ENCODE measurements at regions not wholly inside any gene's neighbourhood (a gene's known extent, or its start where the extent isn't known, plus 50 kb on each side); places are given as distances from the start of the nearest gene placed in this dataset.

GRCh38 chr1:116256286-116256649, 116.8 kb upstream of the ATP1A1 start:
- intact Hi-C loops (cut with DNase I), result no loop called here
- no peak overlapping the region for H3K4me3 ChIP-seq
- H3K27me3 ChIP-seq, result peaks cover 0 to 4% (median 0%) of the 10 kb centered on the region in 4 donors
- 67% methylated on average over 2 of the region's 2 CpGs for WGBS
- no peaks in the 10 kb centered on the region for H3K4me1 ChIP-seq
- no peaks in the 10 kb centered on the region for H3K36me3 ChIP-seq
- TF ChIP-seq POLR2A (IDR thresholded peaks at IDR 0.05; ENCODE audit: low read depth), result no peak
- TF ChIP-seq EP300 (IDR thresholded peaks at IDR 0.05), result no peak
- TF ChIP-seq, protein P1, sequence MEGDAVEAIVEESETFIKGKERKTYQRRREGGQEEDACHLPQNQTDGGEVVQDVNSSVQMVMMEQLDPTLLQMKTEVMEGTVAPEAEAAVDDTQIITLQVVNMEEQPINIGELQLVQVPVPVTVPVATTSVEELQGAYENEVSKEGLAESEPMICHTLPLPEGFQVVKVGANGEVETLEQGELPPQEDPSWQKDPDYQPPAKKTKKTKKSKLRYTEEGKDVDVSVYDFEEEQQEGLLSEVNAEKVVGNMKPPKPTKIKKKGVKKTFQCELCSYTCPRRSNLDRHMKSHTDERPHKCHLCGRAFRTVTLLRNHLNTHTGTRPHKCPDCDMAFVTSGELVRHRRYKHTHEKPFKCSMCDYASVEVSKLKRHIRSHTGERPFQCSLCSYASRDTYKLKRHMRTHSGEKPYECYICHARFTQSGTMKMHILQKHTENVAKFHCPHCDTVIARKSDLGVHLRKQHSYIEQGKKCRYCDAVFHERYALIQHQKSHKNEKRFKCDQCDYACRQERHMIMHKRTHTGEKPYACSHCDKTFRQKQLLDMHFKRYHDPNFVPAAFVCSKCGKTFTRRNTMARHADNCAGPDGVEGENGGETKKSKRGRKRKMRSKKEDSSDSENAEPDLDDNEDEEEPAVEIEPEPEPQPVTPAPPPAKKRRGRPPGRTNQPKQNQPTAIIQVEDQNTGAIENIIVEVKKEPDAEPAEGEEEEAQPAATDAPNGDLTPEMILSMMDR (IDR thresholded peaks at IDR 0.05), result no peak
- TF ChIP-seq POLR2AphosphoS5 (IDR thresholded peaks at IDR 0.05), result no peak
- H3K9me3 ChIP-seq, result no peaks in the 10 kb centered on the region
- DNase-seq (ENCODE audit: extremely low spot score), result no peak
- no peak overlapping the region for H3K27ac ChIP-seq (replicated peaks in 1 of 4)

DNA sequence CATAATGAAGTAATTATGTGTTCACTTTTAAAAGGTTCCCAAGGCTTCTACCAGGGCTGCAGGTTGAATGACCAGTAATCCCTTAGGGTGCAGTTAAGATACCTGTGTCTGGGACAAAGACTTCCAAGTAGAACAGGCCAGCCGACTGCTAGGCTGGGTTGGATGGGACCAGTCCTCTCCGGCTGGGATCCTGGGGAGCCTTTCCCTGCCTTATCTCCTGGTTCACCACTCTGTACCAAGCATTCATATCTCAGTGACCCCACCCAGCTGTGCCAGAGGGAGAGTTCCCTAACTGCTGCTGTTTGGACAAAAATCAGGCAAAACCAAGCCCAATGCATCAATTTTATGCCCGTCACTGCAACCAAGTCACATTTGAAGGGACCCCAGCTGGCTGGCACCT, 116.2 kb upstream of the ATP1A1 start:
- TF ChIP-seq, protein P1 (IDR thresholded peaks at IDR 0.05), result no peak
- TF ChIP-seq POLR2A (IDR thresholded peaks at IDR 0.05; ENCODE audit: low read depth), result no peak
- no peak for TF ChIP-seq POLR2AphosphoS5 (IDR thresholded peaks at IDR 0.05)
- no peak for TF ChIP-seq EP300 (IDR thresholded peaks at IDR 0.05)
- no peak overlapping the region for H3K27ac ChIP-seq (replicated peaks in 1 of 4)
- no peaks in the 10 kb centered on the region for H3K9me3 ChIP-seq
- no peak overlapping the region for H3K4me3 ChIP-seq
- DNase-seq (ENCODE audit: extremely low spot score), result no peak
- no peaks in the 10 kb centered on the region for H3K4me1 ChIP-seq
- H3K36me3 ChIP-seq, result no peaks in the 10 kb centered on the region
- H3K27me3 ChIP-seq, result peaks cover 0 to 4% (median 0%) of the 10 kb centered on the region in 4 donors
- intact Hi-C loops (cut with DNase I), result no loop called here
- WGBS, result 89% methylated on average over 3 of the region's 3 CpGs

- 88% methylated on average over 3 of the region's 3 CpGs for WGBS
- H3K27me3 ChIP-seq, result peaks cover 0 to 4% (median 0%) of the 10 kb centered on the region in 4 donors
- no peaks in the 10 kb centered on the region for H3K36me3 ChIP-seq
- H3K4me3 ChIP-seq, result no peak overlapping the region
- H3K4me1 ChIP-seq, result no peaks in the 10 kb centered on the region
- no peak for DNase-seq (ENCODE audit: extremely low spot score)
- no peak for TF ChIP-seq POLR2AphosphoS5 (IDR thresholded peaks at IDR 0.05)
- TF ChIP-seq, protein P1 (IDR thresholded peaks at IDR 0.05), result no peak
- no peak for TF ChIP-seq EP300 (IDR thresholded peaks at IDR 0.05)
- TF ChIP-seq POLR2A (IDR thresholded peaks at IDR 0.05; ENCODE audit: low read depth), result no peak
- intact Hi-C loops (cut with DNase I), result no loop called here
- no peak overlapping the region for H3K27ac ChIP-seq (replicated peaks in 1 of 4)
- H3K9me3 ChIP-seq, result no peaks in the 10 kb centered on the region
Observed at GRCh38 chr1:116257341-116257767, 115.7 kb upstream of the ATP1A1 start.

DNA sequence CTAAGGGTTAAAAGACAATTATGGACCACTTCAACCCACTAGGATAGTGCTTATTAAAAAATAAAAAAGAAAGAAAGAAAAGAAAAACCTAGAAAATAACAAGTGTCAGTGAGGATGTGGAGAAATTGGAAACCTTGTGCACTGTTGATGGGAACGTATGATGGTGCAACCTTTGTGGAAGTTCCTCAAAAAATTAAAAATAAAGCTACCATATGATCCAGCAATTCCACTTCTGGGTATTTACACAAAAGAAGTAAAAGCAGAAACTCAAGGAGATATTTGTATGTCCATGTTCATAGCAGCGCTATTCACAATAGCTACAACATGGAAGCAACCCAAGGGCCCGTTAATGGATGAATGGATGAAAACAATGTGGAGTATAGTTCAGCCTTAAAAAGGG, 115.2 kb upstream of the ATP1A1 start:
- no peaks in the 10 kb centered on the region for H3K36me3 ChIP-seq
- no peaks in the 10 kb centered on the region for H3K4me1 ChIP-seq
- intact Hi-C loops (cut with DNase I), result no loop called here
- 92% methylated on average over 3 of the region's 3 CpGs for WGBS
- H3K9me3 ChIP-seq, result no peaks in the 10 kb centered on the region
- no peak for DNase-seq (ENCODE audit: extremely low spot score)
- no peak for TF ChIP-seq EP300 (IDR thresholded peaks at IDR 0.05)
- TF ChIP-seq, protein P1 (IDR thresholded peaks at IDR 0.05), result no peak
- no peak for TF ChIP-seq POLR2AphosphoS5 (IDR thresholded peaks at IDR 0.05)
- no peak for TF ChIP-seq POLR2A (IDR thresholded peaks at IDR 0.05; ENCODE audit: low read depth)
- no peak overlapping the region for H3K27ac ChIP-seq (replicated peaks in 1 of 4)
- peaks cover 0 to 4% (median 0%) of the 10 kb centered on the region in 4 donors for H3K27me3 ChIP-seq
- H3K4me3 ChIP-seq, result no peak overlapping the region
